ENCODE measurements at regions not wholly inside any gene's neighbourhood (a gene's known extent, or its start where the extent isn't known, plus 50 kb on each side); places are given as distances from the start of the nearest gene placed in this dataset.
A peak's percentile ranks its signal among the peaks of the same experiment; 100 is the strongest.

GRCh38 chr12:20967756-20968155, 157.3 kb downstream of the SLCO1B3 start:
- no CpG with 5 or more reads among the region's 1 CpG for WGBS (ENCODE audit: insufficient coverage)
- no peak overlapping the region for H3K27ac ChIP-seq (ENCODE audit: low read length)

GRCh38 chr12:20969766-20970165, 159.3 kb downstream of the SLCO1B3 start:
- Histone ChIP-seq H3K4me3 (ENCODE audit: low read length) (no peak overlapping the region), H3K4me1 (ENCODE audit: control insufficient read depth, insufficient read depth, low read length) (no peaks in the 10 kb centered on the region), H3K9me3 (replicated peaks; ENCODE audit: control insufficient read depth, low read depth, low read length) (peaks cover 6% of the 10 kb centered on the region), H3K36me3 (ENCODE audit: control insufficient read depth, insufficient read depth, low read length) (no peaks in the 10 kb centered on the region), H3K27me3 (ENCODE audit: control insufficient read depth, insufficient read depth, low read length) (no peaks in the 10 kb centered on the region), H3K27ac (ENCODE audit: low read length) (no peak overlapping the region)
- no peak for DNase-seq
- 25% methylated on average over 1 of the region's 4 CpGs for WGBS (ENCODE audit: insufficient coverage)

More at GRCh38 chr12:20967756-20968155, 157.3 kb downstream of the SLCO1B3 start:
- no peaks in the 10 kb centered on the region for H3K27me3 ChIP-seq (ENCODE audit: control insufficient read depth, insufficient read depth, low read length)
- H3K36me3 ChIP-seq (ENCODE audit: control insufficient read depth, insufficient read depth, low read length), result no peaks in the 10 kb centered on the region
- no peak overlapping the region for H3K4me3 ChIP-seq (ENCODE audit: low read length)
- H3K9me3 ChIP-seq (replicated peaks; ENCODE audit: control insufficient read depth, low read depth, low read length), result peaks cover 5% of the 10 kb centered on the region
- H3K4me1 ChIP-seq (ENCODE audit: control insufficient read depth, insufficient read depth, low read length), result no peaks in the 10 kb centered on the region
- DNase-seq, result no peak

GRCh38 chr12:20985399-20985798, 145.6 kb upstream of the SLCO1B1 start:
- peaks cover 2% of the 10 kb centered on the region for H3K9me3 ChIP-seq (replicated peaks; ENCODE audit: control insufficient read depth, low read depth, low read length)
- no peak overlapping the region for H3K4me3 ChIP-seq (ENCODE audit: low read length)
- H3K36me3 ChIP-seq (ENCODE audit: control insufficient read depth, insufficient read depth, low read length), result no peaks in the 10 kb centered on the region
- H3K4me1 ChIP-seq (ENCODE audit: control insufficient read depth, insufficient read depth, low read length), result no peaks in the 10 kb centered on the region
- no peak overlapping the region for H3K27ac ChIP-seq (ENCODE audit: low read length)
- H3K27me3 ChIP-seq (ENCODE audit: control insufficient read depth, insufficient read depth, low read length), result no peaks in the 10 kb centered on the region
- DNase-seq, result no peak
- WGBS (ENCODE audit: insufficient coverage), result no CpG with 5 or more reads among the region's 1 CpG

GRCh38 chr12:21001778-21002177, 129.2 kb upstream of the SLCO1B1 start:
- Histone ChIP-seq H3K27me3 (ENCODE audit: control insufficient read depth, insufficient read depth, low read length) (no peaks in the 10 kb centered on the region), H3K36me3 (ENCODE audit: control insufficient read depth, insufficient read depth, low read length) (no peaks in the 10 kb centered on the region)
- no CpG with 5 or more reads among the region's 2 CpGs for WGBS (ENCODE audit: insufficient coverage)

GRCh38 chr12:21025656-21026055, 105.3 kb upstream of the SLCO1B1 start:
- no peaks in the 10 kb centered on the region for H3K4me1 ChIP-seq (ENCODE audit: control insufficient read depth, insufficient read depth, low read length)
- DNase-seq, result no peak
- H3K4me3 ChIP-seq (ENCODE audit: low read length), result no peak overlapping the region
- H3K9me3 ChIP-seq (replicated peaks; ENCODE audit: control insufficient read depth, low read depth, low read length), result no peaks in the 10 kb centered on the region
- no CpG with 5 or more reads among the region's 1 CpG for WGBS (ENCODE audit: insufficient coverage)
- H3K27ac ChIP-seq (ENCODE audit: low read length), result no peak overlapping the region
- no peaks in the 10 kb centered on the region for H3K27me3 ChIP-seq (ENCODE audit: control insufficient read depth, insufficient read depth, low read length)
- H3K36me3 ChIP-seq (ENCODE audit: control insufficient read depth, insufficient read depth, low read length), result no peaks in the 10 kb centered on the region

More at GRCh38 chr12:21001778-21002177, 129.2 kb upstream of the SLCO1B1 start:
- DNase-seq, result no peak
- Histone ChIP-seq H3K27ac (ENCODE audit: low read length) (no peak overlapping the region), H3K9me3 (replicated peaks; ENCODE audit: control insufficient read depth, low read depth, low read length) (peaks cover 15% of the 10 kb centered on the region), H3K4me3 (ENCODE audit: low read length) (no peak overlapping the region), H3K4me1 (ENCODE audit: control insufficient read depth, insufficient read depth, low read length) (no peaks in the 10 kb centered on the region)

- H3K9me3 ChIP-seq (replicated peaks; ENCODE audit: control insufficient read depth, low read depth, low read length), result no peaks in the 10 kb centered on the region
- H3K27me3 ChIP-seq (ENCODE audit: control insufficient read depth, insufficient read depth, low read length), result no peaks in the 10 kb centered on the region
- no peak overlapping the region for H3K27ac ChIP-seq (ENCODE audit: low read length)
- DNase-seq, result no peak
- no CpG with 5 or more reads among the region's 3 CpGs for WGBS (ENCODE audit: insufficient coverage)
- H3K4me1 ChIP-seq (ENCODE audit: control insufficient read depth, insufficient read depth, low read length), result no peaks in the 10 kb centered on the region
- no peak overlapping the region for H3K4me3 ChIP-seq (ENCODE audit: low read length)
- no peaks in the 10 kb centered on the region for H3K36me3 ChIP-seq (ENCODE audit: control insufficient read depth, insufficient read depth, low read length)
Measured at GRCh38 chr12:21026302-21026701, 104.7 kb upstream of the SLCO1B1 start.

- WGBS (ENCODE audit: insufficient coverage), result no CpG with 5 or more reads among the region's 4 CpGs
- H3K9me3 ChIP-seq (replicated peaks; ENCODE audit: control insufficient read depth, low read depth, low read length), result no peaks in the 10 kb centered on the region
- peak; percentile 56 for DNase-seq
- H3K4me1 ChIP-seq (ENCODE audit: control insufficient read depth, insufficient read depth, low read length), result no peaks in the 10 kb centered on the region
- no peak overlapping the region for H3K27ac ChIP-seq (ENCODE audit: low read length)
- no peak overlapping the region for H3K4me3 ChIP-seq (ENCODE audit: low read length)
- no peaks in the 10 kb centered on the region for H3K27me3 ChIP-seq (ENCODE audit: control insufficient read depth, insufficient read depth, low read length)
- no peaks in the 10 kb centered on the region for H3K36me3 ChIP-seq (ENCODE audit: control insufficient read depth, insufficient read depth, low read length)
Measured at GRCh38 chr12:21054334-21054733, 76.7 kb upstream of the SLCO1B1 start.

GRCh38 chr12:21065845-21066244, 65.1 kb upstream of the SLCO1B1 start:
- H3K27me3 ChIP-seq (ENCODE audit: control insufficient read depth, insufficient read depth, low read length), result no peaks in the 10 kb centered on the region
- H3K4me3 ChIP-seq (ENCODE audit: low read length), result no peak overlapping the region
- H3K36me3 ChIP-seq (ENCODE audit: control insufficient read depth, insufficient read depth, low read length), result no peaks in the 10 kb centered on the region
- no peaks in the 10 kb centered on the region for H3K9me3 ChIP-seq (replicated peaks; ENCODE audit: control insufficient read depth, low read depth, low read length)
- H3K27ac ChIP-seq (ENCODE audit: low read length), result no peak overlapping the region
- H3K4me1 ChIP-seq (ENCODE audit: control insufficient read depth, insufficient read depth, low read length), result no peaks in the 10 kb centered on the region
- DNase-seq, result no peak

DNA sequence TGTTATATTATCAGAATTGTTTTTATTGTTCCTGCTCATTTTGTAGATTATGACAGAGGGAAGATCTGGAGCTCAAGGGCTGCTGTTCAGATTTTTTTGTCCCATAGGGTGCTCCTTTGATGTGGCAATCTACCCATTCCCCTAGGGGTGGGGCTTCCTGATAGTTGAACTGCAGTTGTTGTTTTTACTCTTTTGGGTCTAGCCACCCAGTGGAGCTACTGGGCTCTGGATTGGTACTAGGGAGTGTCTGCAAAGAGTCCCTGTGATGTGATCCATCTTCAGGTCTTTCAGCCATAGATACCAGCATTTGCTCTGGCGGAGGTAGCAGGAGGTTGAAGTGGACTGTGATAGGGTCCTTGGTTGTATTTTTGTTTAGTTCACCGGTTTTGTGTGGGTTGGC, 57.9 kb upstream of the SLCO1B1 start:
- no peaks in the 10 kb centered on the region for H3K4me1 ChIP-seq (ENCODE audit: control insufficient read depth, insufficient read depth, low read length)
- H3K36me3 ChIP-seq (ENCODE audit: control insufficient read depth, insufficient read depth, low read length), result no peaks in the 10 kb centered on the region
- no CpG with 5 or more reads among the region's 2 CpGs for WGBS (ENCODE audit: insufficient coverage)
- H3K4me3 ChIP-seq (ENCODE audit: low read length), result no peak overlapping the region
- DNase-seq, result no peak
- no peaks in the 10 kb centered on the region for H3K27me3 ChIP-seq (ENCODE audit: control insufficient read depth, insufficient read depth, low read length)
- H3K9me3 ChIP-seq (replicated peaks; ENCODE audit: control insufficient read depth, low read depth, low read length), result peaks cover 2% of the 10 kb centered on the region
- H3K27ac ChIP-seq (ENCODE audit: low read length), result no peak overlapping the region

DNA sequence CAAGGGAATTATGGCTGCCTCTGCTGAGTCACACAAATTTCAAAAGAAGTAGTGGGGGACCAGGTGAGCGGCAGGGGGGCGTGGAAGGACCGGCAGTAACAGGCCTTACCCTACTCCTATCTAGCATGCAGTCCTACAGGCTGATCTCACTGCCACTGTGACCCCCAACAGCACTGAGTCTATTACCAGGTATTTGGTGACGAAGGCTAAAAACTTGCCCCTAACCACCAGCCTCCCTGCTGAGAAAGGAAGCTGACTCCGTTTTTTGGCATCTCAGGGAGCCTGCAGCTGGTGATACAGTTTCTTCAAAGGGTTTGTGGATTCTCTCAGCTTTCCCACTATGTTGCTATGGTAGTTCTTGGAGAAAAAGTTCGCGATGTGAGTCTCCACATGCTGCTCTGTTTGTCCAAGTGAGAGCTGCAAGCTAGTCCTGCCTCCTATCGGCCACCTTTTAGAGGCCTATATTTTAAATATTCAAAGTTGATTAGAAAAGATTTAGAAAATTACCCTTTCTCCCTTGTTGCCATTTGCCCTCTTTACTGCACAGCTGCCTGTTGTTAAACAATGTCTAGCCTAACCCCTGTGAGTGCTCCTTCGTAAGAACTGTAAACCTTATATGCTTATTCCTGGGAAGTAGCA, 57.1 kb upstream of the SLCO1B1 start:
- no peak overlapping the region for H3K27ac ChIP-seq (ENCODE audit: low read length)
- no peak for DNase-seq
- WGBS (ENCODE audit: insufficient coverage), result 93% methylated on average over 2 of the region's 9 CpGs
- H3K4me1 ChIP-seq (ENCODE audit: control insufficient read depth, insufficient read depth, low read length), result no peaks in the 10 kb centered on the region
- H3K27me3 ChIP-seq (ENCODE audit: control insufficient read depth, insufficient read depth, low read length), result no peaks in the 10 kb centered on the region
- no peaks in the 10 kb centered on the region for H3K36me3 ChIP-seq (ENCODE audit: control insufficient read depth, insufficient read depth, low read length)
- no peak overlapping the region for H3K4me3 ChIP-seq (ENCODE audit: low read length)
- H3K9me3 ChIP-seq (replicated peaks; ENCODE audit: control insufficient read depth, low read depth, low read length), result peaks cover 2% of the 10 kb centered on the region

All from muscle of leg (tissue), 3 donors.